H9 (cell line): ENCODE measurements at regions not wholly inside any gene's neighbourhood (a gene's known extent, or its start where the extent isn't known, plus 50 kb on each side); places are given as distances from the start of the nearest gene placed in this dataset.

Experiments used
- DNase-seq: peaks from one replicate; pipeline ENCODE4 v3.0.0-alpha.2; 2017
- H2AFZ ChIP-seq: one replicate; pipeline ENCODE4 v1.6.1; 2013; ENCODE audit warnings: mild to moderate bottlenecking, low read length, control low read depth, moderate library complexity
- H2AK5ac ChIP-seq: 2 replicates; pipeline ENCODE4 v1.6.1; 2013; ENCODE audit warnings: low read length, control low read depth, mixed read lengths; ENCODE audit not compliant: insufficient read length
- H2BK120ac ChIP-seq: one replicate; pipeline ENCODE4 v1.6.1; 2013; ENCODE audit warnings: low read depth, mild to moderate bottlenecking, low read length, control low read depth, inconsistent platforms; ENCODE audit not compliant: poor library complexity, severe bottlenecking
- H2BK12ac ChIP-seq: 2 replicates; pipeline ENCODE4 v1.6.1; 2013; ENCODE audit warnings: low read length, control low read depth, mixed read lengths, low read depth; ENCODE audit not compliant: insufficient read length
- H2BK15ac ChIP-seq: 2 replicates; pipeline ENCODE4 v1.6.1; 2013; ENCODE audit warnings: low read depth, low read length, control low read depth
- H2BK20ac ChIP-seq: one replicate; pipeline ENCODE4 v1.6.1; 2013; ENCODE audit warnings: low read depth, mild to moderate bottlenecking, low read length, control low read depth, inconsistent platforms; ENCODE audit not compliant: poor library complexity, severe bottlenecking
- H2BK5ac ChIP-seq: 2 replicates; pipeline ENCODE4 v1.6.1; 2013; ENCODE audit warnings: low read length, control low read depth, mixed read lengths; ENCODE audit not compliant: insufficient read length
- H3K14ac ChIP-seq: 2 replicates; pipeline ENCODE4 v1.6.1; 2013; ENCODE audit warnings: low read length, control low read depth; ENCODE audit not compliant: insufficient read depth
- H3K18ac ChIP-seq: 2 replicates; pipeline ENCODE4 v1.6.1; 2013; ENCODE audit warnings: low read depth, mild to moderate bottlenecking, mixed read lengths, low read length, control low read depth; ENCODE audit not compliant: insufficient read length
- H3K23ac ChIP-seq: 2 replicates; pipeline ENCODE4 v1.6.1; 2013; ENCODE audit warnings: low read length, control low read depth, mixed read lengths, low read depth; ENCODE audit not compliant: insufficient read length
- H3K23me2 ChIP-seq: 2 replicates; pipeline ENCODE4 v1.6.1; 2013; ENCODE audit warnings: low read depth, mild to moderate bottlenecking, mixed read lengths, low read length, control low read depth; ENCODE audit not compliant: insufficient read length, poor library complexity, severe bottlenecking
- H3K27ac ChIP-seq: 2 replicates; pipeline ENCODE4 v1.5.1; 2013; ENCODE audit warnings: low read length, control low read depth, mixed read lengths, low read depth; ENCODE audit not compliant: insufficient read length
- H3K27me3 ChIP-seq: 2 replicates; pipeline ENCODE4 v1.6.1; 2013; ENCODE audit warnings: low read length, control low read depth, inconsistent platforms; ENCODE audit not compliant: insufficient read depth
- H3K4ac ChIP-seq: 2 replicates; pipeline ENCODE4 v1.6.1; 2013; ENCODE audit warnings: low read depth, mild to moderate bottlenecking, control low read depth, inconsistent platforms, low read length, moderate library complexity
- H3K4me1 ChIP-seq: 2 replicates; pipeline ENCODE4 v1.6.1; 2013; ENCODE audit warnings: low read length, control low read depth, inconsistent platforms; ENCODE audit not compliant: insufficient read depth
- H3K4me2 ChIP-seq: 2 replicates; pipeline ENCODE4 v1.6.1; 2013; ENCODE audit warnings: low read length, control low read depth, mixed read lengths; ENCODE audit not compliant: insufficient read length, insufficient read depth
- H3K56ac ChIP-seq: 2 replicates; pipeline ENCODE4 v1.6.1; 2013; ENCODE audit warnings: low read depth, mild to moderate bottlenecking, mixed read lengths, low read length, control low read depth; ENCODE audit not compliant: insufficient read length
- H3K79me1 ChIP-seq: 2 replicates; pipeline ENCODE4 v1.6.1; 2013; ENCODE audit warnings: low read depth, mild to moderate bottlenecking, moderate library complexity, low read length, control low read depth, inconsistent platforms; ENCODE audit not compliant: insufficient read depth, poor library complexity, severe bottlenecking
- H3K79me2 ChIP-seq: 2 replicates; pipeline ENCODE4 v1.6.1; 2013; ENCODE audit warnings: low read length, control low read depth, inconsistent platforms; ENCODE audit not compliant: insufficient read depth
- H3K9ac ChIP-seq: 2 replicates; pipeline ENCODE4 v1.6.1; 2013; ENCODE audit warnings: low read length, control low read depth, mixed read lengths; ENCODE audit not compliant: insufficient read length; ENCODE audit errors: extremely low read depth
- H3K9me3 ChIP-seq: one replicate; pipeline ENCODE4 v1.6.1; 2013; ENCODE audit warnings: low read depth, low read length, inconsistent platforms; ENCODE audit not compliant: control insufficient read depth
- H3T11ph ChIP-seq: one replicate; pipeline ENCODE4 v1.6.1; 2013; ENCODE audit warnings: mild to moderate bottlenecking, low read length, control low read depth, inconsistent platforms
- H4K20me1 ChIP-seq: one replicate; pipeline ENCODE4 v1.6.1; 2013; ENCODE audit not compliant: control insufficient read depth, insufficient read length, insufficient read depth
- H4K5ac ChIP-seq: 2 replicates; pipeline ENCODE4 v1.6.1; 2013; ENCODE audit warnings: low read depth, mild to moderate bottlenecking, mixed read lengths, low read length, control low read depth; ENCODE audit not compliant: insufficient read length
- H4K8ac ChIP-seq: replicated peaks from 2 replicates; pipeline ENCODE4 v1.6.1; 2013; ENCODE audit warnings: low read length, control low read depth, mixed read lengths, low read depth; ENCODE audit not compliant: insufficient read length
- H4K91ac ChIP-seq: 2 replicates; pipeline ENCODE4 v1.6.1; 2013; ENCODE audit warnings: low read depth, mild to moderate bottlenecking, moderate library complexity, mixed read lengths, low read length, control low read depth; ENCODE audit not compliant: insufficient read length
- H3K27ac Mint-ChIP-seq, 3 experiments: 2 replicates in 2 of 3; 3 replicates in 1 of 3; pipeline ENCODE4 v1.8.0; 2020 to 2021; ENCODE audit warnings: mixed read lengths in 3 of 3, mild to moderate bottlenecking in 1 of 3, moderate library complexity in 1 of 3
- H3K27me3 Mint-ChIP-seq: 2 replicates; pipeline ENCODE4 v1.8.0; 2021; ENCODE audit warnings: low read depth, mild to moderate bottlenecking, moderate library complexity, mixed read lengths
- H3K36me3 Mint-ChIP-seq, 3 experiments: 2 replicates in 2 of 3; 3 replicates in 1 of 3; pipeline ENCODE4 v1.8.0; 2020 to 2021; ENCODE audit warnings: low read depth in 3 of 3, mixed read lengths in 3 of 3; ENCODE audit not compliant: insufficient read depth in 1 of 3
- H3K4me1 Mint-ChIP-seq, 2 experiments: 2 replicates each; pipeline ENCODE4 v1.8.0; 2020; ENCODE audit warnings: mixed read lengths in 2 of 2
- H3K4me3 Mint-ChIP-seq, 2 experiments: 2 replicates in 1 of 2; 3 replicates in 1 of 2; pipeline ENCODE4 v1.8.0; 2020 to 2021; ENCODE audit warnings: mild to moderate bottlenecking in 2 of 2, mixed read lengths in 2 of 2, moderate library complexity in 1 of 2
- H3K9me3 Mint-ChIP-seq, 2 experiments: 2 replicates in 1 of 2; 3 replicates in 1 of 2; pipeline ENCODE4 v1.8.0; 2020; ENCODE audit warnings: mild to moderate bottlenecking in 2 of 2, mixed read lengths in 2 of 2, moderate library complexity in 1 of 2
- WGBS: extraction: QIAGEN DNeasy Blood & Tissue Kit; methylation state at CpG from one replicate; pipeline ENCODE4 v1.1.7; 2013; ENCODE audit warnings: missing lambda C conversion rate, low lambda C conversion rate, mixed read lengths; ENCODE audit not compliant: insufficient read length; ENCODE audit errors: extremely low coverage; 5-methylcytosine and 5-hydroxymethylcytosine counted together
- TF ChIP-seq, protein P1 (sequence below): fragments of 200-600 bp; sonication (generic); conservative IDR thresholded peaks from 3 replicates; pipeline ENCODE4 v1.8.0; 2021; ENCODE audit warnings: antibody characterized with exemption, mild to moderate bottlenecking

- Histone ChIP-seq H3K27ac (no peak overlapping the region), H4K20me1 (no peaks in the 10 kb centered on the region), H3K56ac (no peak overlapping the region), H3K9me3 (no peaks in the 10 kb centered on the region), H3K27me3 (no peaks in the 10 kb centered on the region), H3K79me2 (no peaks in the 10 kb centered on the region), H2AFZ (no peak overlapping the region), H4K5ac (no peak overlapping the region), H2BK120ac (no peak overlapping the region), H3K4me2 (no peak overlapping the region), H3K18ac (no peak overlapping the region), H2BK5ac (no peak overlapping the region), H2AK5ac (no peak overlapping the region), H3K9ac (no peak overlapping the region), H4K91ac (no peak overlapping the region), H3K14ac (no peak overlapping the region), H2BK20ac (no peak overlapping the region), H3K4ac (no peak overlapping the region), H2BK12ac (no peak overlapping the region), H4K8ac (no peak overlapping the region), H3K4me1 (no peaks in the 10 kb centered on the region; the same call in 1 of the 2 replicates), H3K79me1 (no peaks in the 10 kb centered on the region), H3K23me2 (no peaks in the 10 kb centered on the region), H2BK15ac (no peak overlapping the region), H3K23ac (no peak overlapping the region), H3T11ph (no peak overlapping the region)
- 0 out of 5 replicates have a peak, but pooled peaks cover 0 to 3% of the 10 kb centered on the region in 2 experiments for H3K9me3 Mint-ChIP-seq
- H3K4me1 Mint-ChIP-seq: peaks cover 0 to 15% of the 10 kb centered on the region in 2 experiments; a peak in 3 of 4 replicates
- no peaks in the 10 kb centered on the region for H3K27me3 Mint-ChIP-seq
- no peak overlapping the region for H3K4me3 Mint-ChIP-seq
- TF ChIP-seq, protein P1, sequence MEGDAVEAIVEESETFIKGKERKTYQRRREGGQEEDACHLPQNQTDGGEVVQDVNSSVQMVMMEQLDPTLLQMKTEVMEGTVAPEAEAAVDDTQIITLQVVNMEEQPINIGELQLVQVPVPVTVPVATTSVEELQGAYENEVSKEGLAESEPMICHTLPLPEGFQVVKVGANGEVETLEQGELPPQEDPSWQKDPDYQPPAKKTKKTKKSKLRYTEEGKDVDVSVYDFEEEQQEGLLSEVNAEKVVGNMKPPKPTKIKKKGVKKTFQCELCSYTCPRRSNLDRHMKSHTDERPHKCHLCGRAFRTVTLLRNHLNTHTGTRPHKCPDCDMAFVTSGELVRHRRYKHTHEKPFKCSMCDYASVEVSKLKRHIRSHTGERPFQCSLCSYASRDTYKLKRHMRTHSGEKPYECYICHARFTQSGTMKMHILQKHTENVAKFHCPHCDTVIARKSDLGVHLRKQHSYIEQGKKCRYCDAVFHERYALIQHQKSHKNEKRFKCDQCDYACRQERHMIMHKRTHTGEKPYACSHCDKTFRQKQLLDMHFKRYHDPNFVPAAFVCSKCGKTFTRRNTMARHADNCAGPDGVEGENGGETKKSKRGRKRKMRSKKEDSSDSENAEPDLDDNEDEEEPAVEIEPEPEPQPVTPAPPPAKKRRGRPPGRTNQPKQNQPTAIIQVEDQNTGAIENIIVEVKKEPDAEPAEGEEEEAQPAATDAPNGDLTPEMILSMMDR: no peak
- DNase-seq: no peak
- H3K36me3 Mint-ChIP-seq: no peaks in the 10 kb centered on the region
- no peak overlapping the region for H3K27ac Mint-ChIP-seq
- WGBS: no CpG with 5 or more reads among the region's 3 CpGs
Measured at GRCh38 chr6:160810238-160810637, 108.2 kb downstream of the PLG start.
